ENCODE measurements at regions not wholly inside any gene's neighbourhood (a gene's known extent, or its start where the extent isn't known, plus 50 kb on each side); places are given as distances from the start of the nearest gene placed in this dataset.

GRCh38 chr1:239244084-239244483, 142.3 kb upstream of the CHRM3 start:
- TF ChIP-seq, protein P1, sequence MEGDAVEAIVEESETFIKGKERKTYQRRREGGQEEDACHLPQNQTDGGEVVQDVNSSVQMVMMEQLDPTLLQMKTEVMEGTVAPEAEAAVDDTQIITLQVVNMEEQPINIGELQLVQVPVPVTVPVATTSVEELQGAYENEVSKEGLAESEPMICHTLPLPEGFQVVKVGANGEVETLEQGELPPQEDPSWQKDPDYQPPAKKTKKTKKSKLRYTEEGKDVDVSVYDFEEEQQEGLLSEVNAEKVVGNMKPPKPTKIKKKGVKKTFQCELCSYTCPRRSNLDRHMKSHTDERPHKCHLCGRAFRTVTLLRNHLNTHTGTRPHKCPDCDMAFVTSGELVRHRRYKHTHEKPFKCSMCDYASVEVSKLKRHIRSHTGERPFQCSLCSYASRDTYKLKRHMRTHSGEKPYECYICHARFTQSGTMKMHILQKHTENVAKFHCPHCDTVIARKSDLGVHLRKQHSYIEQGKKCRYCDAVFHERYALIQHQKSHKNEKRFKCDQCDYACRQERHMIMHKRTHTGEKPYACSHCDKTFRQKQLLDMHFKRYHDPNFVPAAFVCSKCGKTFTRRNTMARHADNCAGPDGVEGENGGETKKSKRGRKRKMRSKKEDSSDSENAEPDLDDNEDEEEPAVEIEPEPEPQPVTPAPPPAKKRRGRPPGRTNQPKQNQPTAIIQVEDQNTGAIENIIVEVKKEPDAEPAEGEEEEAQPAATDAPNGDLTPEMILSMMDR (IDR thresholded peaks at IDR 0.05) = no peak
- TF ChIP-seq POLR2AphosphoS5 (IDR thresholded peaks at IDR 0.05) = no peak

All from sigmoid colon (tissue), 4 donors.